Dermis blood vessel endothelial cell (primary cell): ENCODE measurements at regions not wholly inside any gene's neighbourhood (a gene's known extent, or its start where the extent isn't known, plus 50 kb on each side); places are given as distances from the start of the nearest gene placed in this dataset.

Experiments used
- DNase-seq: peaks from one replicate; pipeline ENCODE4 v3.0.0; 2010

DNA sequence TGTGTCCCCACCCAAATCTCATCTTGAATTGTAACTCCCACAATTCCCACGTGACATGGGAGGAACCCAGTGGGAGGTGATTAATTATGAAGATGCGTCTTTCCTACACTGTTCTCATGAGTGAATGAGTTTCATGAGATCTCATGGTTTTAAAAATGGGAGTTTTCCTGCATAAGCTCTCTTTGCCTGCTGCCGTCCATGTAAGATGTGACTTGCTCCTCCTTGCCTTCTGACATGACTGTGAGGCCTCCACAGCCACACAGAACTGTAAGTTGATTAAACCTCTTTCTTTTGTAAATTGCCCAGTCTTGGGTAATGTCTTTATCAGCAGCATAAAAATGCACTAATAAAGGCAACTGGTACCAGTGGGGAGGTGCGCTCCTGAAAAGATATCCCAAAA is 67.7 kb upstream of the DRGX start:
- no peak for DNase-seq

DNA sequence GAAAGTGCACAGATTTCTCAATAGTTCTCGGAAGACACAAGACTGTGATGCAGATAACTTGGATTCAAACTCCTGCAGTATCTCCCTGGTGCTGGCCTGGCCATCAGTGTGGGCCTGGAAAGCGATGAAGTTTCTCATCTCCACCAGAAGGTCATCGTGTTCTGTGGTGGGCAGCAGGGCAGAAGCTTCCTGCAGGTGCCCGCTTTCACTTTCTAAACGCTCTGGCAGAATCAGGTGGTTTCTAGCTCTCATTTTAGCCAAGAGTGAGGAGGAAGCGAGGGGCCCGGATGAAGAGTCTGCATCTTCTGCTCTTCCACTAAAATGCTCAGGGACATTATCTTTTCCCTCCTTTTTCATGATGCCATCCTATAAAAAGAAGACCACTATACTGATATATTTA is 63.0 kb upstream of the DRGX start:
- no peak for DNase-seq

DNA sequence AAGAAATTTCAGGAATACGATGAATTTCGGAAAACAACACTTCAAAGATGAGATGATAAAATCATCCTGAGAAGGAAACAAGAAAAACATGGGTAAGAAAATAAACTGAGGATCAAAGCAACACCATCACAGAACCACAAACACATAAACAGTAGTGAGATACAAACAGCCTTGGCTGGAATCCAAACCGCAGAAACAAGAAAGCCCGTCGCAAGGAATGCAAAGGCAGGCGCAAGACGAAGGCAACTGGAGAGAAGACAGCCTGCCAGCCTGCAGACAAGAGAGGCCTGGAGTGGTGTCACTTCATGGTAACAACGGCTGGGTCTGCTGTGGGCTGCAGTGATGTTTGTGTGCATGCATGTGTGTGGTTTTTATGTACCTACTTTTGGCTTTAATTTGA is 61.8 kb upstream of the DRGX start:
- DNase-seq = no peak

DNA sequence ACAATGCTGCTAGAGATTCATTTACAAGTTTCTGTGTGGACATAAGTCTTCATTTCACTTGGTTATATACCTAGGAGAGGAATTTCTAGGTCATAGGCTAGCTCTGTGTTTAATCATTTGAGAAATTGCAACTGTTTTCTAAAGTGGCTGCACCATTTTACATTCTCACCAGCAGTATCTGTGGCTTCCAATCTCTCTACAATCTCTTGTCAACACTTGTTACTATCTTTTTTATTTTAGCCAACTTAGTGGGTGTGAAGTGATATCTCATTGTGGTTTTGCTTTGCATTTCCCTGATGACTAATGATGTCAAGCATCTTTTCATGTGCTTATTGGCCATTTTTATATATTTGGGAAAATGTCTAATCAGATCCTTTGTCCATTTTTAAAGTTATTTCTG is 53.0 kb upstream of the DRGX start:
- DNase-seq = no peak

DNA sequence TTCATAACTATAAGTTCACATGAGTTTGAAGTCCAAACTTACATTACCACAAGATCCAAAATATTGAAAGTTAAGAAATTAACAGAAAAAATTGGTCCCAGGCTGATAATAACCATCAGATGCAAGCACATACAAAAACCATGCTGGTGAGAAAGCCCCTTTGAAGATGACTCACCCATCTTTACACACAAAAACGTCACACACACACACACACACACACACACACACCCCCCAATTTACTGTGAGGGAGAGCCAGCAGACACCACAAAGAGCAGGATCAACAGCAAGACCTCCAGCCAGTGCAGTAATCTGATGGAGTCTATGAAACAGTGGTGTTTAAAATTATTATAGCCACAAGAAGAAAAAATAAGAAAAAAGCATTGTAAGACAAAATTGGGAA is 50.1 kb upstream of the DRGX start:
- peak; percentile 8 for DNase-seq
